KBM-7 (cell line): ENCODE measurements at regions not wholly inside any gene's neighbourhood (a gene's known extent, or its start where the extent isn't known, plus 50 kb on each side); places are given as distances from the start of the nearest gene placed in this dataset.
"Not testable (repeated sequence)": the region's sequence is repeated elsewhere in the genome, so short reads cannot be mapped to it uniquely, and the experiment has no call there.

Experiments
- DNase-seq: peaks from one replicate; pipeline ENCODE4 v3.0.0-alpha.2; 2015
- in situ Hi-C: fragments of 300-500 bp; cut with MboI; formaldehyde crosslinking; loops from 2 replicates; pipeline ENCODE4 v1.14.3; 2020; ENCODE audit warnings: low sequenced_read_pairs, low pct_unique_long_range_greater_than_20kb, mixed read lengths

DNA sequence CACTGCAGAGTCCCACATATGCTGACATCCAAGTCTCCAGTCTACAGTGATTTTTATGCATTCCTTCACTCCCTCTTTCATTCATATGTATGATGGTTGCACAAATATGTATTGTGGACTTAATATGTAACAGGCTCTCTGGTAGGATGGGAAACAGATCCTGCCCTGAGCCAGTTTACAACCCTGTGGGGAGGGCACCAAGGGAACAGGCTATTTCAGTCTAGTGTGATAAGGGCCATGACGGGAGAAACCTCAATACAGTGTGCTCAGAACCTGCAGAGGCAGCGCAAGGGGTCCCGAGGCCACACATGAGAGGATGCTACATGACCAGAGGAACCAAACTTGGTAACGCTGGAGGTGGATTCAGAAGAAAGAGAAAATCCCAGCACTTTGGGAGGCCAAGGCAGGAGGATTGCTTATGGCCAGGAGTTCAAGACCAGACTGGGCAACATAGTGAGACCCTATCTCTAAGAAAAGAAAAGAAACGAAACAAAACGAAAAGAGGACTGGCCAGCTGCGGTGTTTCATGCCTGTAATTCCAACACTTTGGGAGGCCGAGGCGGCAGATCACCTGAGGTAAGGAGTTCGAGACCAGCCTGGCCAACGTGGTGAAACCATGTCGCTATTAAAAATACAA lies 249.8 kb upstream of the JARID2 start:
- DNase-seq: no peak
- in situ Hi-C loops: no loop called here

DNA sequence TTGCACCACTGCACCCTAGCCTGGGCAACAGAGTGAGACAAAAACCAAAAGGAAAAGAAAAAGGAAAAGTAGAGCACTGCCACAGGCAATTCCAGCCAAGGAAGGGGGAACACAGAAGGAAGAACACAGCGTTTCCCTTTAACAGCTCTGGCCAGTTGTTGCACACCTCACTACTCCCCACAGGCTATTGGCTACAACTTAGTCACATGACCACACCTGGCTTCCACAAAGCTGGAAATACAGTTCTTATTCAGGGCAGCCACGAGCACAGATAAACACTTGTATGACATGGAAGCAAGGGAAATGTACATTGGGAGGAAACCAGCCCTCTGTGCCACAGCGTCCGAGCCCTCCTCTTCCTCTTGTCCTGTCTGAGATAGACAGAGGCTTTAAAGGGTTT lies 249.0 kb upstream of the JARID2 start:
- in situ Hi-C loops: no loop called here
- no peak for DNase-seq

DNA sequence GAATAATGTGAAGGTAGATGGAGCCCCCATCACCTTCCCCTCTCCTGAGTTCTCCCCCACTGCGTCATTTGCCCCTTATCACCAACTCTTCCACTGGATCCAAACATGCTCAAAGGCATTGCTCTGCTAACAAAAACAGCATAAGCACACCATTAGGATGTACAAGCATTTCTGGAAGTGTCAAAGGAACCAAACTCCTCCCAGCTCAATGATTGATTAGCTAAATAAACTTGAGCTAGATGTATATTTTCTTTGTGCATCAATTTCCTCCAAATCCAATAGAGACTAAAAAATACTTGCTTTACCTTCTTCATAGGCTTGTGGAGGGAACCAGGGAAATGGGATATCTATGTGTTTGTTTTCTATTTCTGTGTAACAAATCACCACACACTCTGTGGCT lies 248.4 kb upstream of the JARID2 start:
- DNase-seq: no peak
- in situ Hi-C loops: no loop called here

DNA sequence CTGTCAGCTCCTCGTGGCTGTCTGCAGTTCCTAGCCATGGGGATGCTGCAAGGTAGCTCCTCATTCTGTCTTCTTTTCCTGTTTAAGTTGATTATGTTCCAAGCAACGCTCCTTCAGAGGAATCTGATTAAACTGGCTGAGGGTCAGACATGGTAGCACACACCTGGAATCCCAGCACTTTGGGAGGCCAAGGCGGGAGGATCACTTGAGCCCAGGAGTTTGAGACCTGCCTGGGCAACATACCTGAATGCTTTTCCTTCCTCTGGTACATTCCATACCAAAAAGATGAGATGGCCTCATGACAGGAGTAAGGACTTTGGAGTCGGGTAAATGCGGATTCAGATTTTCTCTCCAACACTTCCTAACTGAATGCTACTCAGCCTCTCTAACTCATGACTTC lies 246.8 kb upstream of the JARID2 start:
- in situ Hi-C loops: no loop called here
- no peak for DNase-seq

DNA sequence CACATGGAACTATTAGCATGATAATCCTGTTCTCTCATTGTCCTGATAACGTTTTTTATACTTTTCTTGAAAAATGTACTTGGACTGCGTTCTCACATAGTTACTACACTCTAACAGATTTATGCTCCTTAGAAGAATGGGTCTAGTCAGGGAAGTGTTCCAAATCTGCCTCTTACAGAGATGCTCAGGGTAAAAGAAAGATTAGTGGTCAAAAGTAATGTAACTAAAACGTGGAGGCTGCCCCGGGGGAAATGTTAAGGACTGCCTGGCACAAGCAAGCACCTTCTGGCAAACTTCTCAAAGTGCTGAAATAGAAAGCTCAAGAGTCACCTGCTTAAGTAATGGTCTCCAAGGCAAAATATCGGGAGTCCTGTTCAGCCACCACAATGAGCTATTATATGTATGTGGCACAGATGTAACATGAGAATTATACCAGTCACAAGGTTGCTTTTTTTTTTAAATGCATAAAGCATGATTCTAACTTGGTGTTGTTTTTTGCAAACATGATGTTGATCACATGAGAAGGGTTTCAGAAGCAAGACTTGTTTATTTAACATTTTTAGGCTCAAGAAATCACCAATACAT lies 244.5 kb upstream of the JARID2 start:
- no peak for DNase-seq
- in situ Hi-C loops: no loop called here

DNA sequence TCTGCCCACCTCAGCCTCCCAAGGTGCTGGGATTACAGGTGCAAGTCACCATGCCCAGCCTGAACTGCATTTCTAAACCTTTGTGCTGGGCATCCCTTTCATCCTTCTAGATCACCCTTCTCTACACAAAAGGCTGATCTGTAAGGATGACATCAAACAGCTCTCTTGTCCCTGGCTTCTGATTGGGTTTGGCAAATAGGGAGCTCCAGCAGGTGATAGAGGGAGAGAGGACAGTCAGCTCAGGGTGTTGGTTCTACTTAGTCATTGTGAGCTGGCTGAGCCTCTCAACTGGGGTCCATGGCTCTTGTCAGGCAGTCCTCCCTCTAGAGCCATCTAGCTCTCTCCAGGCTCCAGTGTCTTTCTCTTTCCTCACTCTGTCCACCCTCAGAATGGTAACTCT lies 237.6 kb upstream of the JARID2 start:
- in situ Hi-C loops: no loop called here
- no peak for DNase-seq

DNA sequence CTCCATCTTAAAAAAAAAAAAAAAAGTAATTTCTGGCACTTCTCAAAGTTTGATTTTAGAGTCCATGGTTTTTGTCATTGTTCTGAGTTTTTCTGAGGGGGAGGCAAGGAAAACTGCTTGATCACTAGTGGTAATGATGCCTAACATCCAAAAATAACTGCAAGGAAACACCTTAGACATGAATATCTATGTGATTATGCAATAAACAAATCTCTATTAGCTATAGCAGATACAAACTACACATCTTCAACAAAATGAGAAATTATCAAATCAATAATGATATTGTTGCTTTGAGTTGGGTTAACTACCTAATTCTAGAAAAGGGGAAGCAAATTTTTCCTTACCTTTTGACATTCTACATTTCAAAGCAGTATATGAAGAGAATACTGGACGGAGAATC lies 230.9 kb upstream of the JARID2 start:
- in situ Hi-C loops: no loop called here
- no peak for DNase-seq

DNA sequence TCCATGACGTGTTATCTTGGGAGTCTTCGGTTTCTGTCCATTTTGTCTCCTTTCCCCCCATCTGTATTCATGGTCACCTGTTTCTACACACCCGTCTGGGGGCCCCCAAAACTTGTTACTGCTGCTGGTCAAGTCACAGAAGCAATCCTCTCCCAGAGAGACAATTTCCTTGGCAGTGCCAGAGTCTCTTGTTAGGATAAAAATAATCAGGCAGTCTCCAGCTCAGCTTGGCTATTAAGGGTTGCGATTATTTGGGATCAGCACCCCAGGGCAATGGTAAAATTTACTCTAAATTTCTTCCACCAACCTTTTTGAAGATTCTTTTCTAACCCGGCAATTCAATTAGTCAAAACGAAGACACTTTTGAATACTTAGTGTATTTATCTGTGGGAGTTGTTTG lies 229.1 kb upstream of the JARID2 start:
- no peak for DNase-seq
- in situ Hi-C loops: no loop called here

DNA sequence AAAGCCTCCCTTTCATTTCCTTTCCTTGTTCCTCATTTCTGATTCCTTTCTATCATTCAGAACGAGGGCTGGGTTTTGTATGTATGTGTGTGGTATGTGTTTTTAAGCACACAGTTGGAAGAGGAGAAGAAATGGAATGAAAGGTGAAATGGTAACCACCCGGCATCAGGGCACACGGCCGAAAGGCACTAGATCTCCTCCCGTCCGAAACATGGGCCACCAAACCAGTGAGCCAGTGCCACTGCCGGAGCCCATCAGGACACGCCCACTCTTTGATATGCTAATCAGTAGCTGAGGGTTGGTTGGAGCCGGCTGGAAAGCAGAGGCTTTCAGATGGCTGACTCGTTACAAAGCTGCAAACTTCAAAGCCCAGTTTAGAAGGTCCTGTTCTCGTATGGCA lies 228.6 kb upstream of the JARID2 start:
- peak; percentile 73 for DNase-seq
- in situ Hi-C loops: no loop called here

DNA sequence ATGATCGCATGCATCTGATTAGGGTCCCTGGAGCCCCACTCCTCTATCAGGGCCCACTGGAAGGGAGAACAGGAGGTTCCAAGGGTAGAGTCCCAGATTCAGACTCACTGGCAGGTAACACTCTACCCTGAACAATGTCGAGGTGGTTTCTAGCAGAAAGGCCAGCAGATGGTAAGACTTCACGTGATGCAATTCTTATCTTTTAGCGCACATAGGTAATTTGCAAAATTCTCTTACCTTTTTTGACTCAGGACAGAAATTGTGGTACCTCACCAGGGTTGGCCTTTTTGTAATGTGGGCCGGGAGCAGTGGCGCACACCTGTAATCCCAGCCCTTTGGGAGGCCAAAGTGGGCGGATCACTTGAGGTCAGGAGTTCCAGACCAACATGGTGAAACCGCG lies 228.1 kb upstream of the JARID2 start:
- in situ Hi-C loops: no loop called here
- no peak for DNase-seq

DNA sequence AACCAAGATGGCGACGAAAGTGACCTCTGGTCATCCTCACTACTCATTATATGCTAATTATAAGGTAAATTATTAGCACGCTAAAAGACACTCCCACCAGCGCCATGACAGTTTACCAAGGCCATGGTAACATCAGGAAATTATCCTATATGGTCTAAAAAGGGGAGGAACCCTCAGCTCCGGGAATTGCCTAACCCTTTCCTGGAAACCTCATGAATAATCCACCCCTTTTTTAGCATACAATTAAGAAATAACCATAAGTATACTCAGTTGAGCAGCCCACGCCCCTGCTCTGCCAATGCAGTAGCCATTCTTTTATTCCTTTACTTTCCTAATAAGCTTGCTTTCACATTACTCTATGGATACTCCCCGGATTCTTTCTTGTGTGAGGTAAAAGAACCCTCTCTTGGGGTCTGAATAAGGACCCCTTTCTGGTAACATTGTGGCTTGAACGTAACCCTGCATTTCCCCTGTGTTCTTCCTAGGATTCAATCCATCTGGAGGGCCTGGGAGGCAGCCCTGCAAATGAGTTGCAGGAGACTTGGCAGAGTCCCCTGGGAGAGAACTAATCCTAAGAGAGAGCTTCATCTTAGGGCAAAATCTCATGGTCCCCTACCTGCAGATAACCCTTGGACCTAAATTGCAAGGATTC lies 225.6 kb upstream of the JARID2 start:
- in situ Hi-C loops: no loop called here
- no peak for DNase-seq

DNA sequence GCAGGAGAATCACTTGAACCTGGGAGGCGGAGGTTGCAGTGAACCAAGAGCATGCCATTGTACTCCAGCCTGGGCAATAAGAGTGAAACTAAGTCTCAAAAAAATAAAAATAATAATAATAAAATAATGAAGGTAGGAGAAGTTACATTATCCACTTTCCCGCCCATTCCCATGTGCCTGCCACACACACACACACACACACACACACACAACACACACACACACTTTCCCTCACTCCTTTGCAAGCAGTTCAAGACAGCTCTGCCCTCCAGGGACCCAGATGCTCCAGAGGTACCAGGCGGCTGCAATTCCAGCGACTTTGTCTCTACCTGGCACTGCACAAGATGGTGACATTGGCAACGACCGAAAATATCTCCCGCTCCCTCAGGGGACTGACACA lies 224.8 kb upstream of the JARID2 start:
- in situ Hi-C loops: no loop called here
- DNase-seq: no peak

DNA sequence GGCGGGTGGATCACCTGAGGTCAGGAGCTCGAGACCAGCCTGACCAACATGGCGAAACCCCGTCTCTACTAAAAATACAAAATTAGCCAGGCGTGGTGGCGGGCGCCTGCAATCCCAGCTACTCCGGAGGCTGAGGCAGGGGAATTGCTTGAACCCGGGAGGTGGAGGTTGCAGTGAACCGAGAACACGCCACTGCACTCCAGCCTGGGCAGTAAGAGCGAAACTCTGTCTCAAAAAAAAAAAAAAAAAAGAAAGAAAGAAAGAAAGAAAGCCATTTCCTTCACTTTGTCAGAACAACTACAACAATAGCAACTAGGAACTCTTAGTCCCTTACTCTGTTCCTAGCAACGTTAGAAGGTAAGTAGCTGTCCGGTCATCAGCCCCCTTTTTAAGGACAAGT lies 222.9 kb upstream of the JARID2 start:
- in situ Hi-C loops, DNase-seq: not testable (repeated sequence)

DNA sequence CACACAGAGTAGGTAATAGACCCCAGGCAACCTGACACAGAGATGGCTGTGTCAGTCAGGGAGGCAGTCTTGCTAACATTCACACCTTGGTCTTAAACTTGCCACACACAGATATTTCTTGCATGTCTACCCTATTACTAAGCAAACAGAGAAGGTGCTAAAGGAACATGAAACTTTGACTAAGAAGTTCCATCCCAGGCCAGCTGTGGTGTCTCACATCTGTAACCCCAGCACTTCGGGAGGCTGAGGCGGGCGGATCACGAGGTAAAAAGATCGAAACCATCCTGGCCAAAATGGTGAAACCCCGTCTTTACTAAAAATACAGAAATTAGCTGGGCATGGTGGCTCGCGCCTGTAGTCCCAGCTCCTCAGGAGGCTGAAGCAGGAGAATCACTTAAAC lies 222.4 kb upstream of the JARID2 start:
- in situ Hi-C loops: no loop called here
- no peak for DNase-seq

DNA sequence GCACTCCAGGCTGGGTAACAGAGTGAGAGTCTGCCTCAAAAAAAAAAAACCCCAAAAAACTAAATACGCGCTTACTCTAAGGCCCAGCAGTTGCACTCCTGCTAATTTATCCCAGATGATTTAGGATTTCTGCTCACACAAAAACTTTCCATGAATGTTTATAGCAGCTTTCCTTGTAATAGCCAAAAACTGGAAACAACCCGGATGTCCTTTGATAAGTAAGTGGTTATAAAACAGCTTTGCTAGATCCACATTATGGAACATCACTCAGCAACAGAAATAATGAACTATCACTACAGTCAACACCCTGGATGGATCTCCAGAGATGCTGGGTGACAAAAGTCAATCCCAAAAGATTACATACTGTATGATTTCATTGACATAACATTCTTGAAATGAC lies 220.4 kb upstream of the JARID2 start:
- DNase-seq: no peak
- in situ Hi-C loops: no loop called here

DNA sequence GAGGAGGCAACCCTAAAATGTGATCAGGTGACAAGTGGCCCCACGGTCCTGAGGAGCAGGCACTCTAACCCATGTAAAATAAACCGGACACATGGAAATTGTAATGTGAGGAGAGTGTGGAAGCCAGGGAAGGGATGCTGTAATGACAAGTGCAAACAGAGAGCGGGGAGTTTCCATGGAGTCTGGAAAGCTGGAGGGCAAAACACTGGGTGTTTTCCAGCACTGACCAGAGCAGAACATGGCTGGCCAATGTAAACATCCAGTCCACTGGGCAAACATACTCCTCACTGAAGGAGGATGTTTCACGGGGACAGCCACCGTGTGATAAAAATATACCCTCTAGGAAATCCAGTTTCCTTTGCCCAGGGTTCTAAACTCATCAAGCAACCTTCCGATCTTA lies 219.0 kb upstream of the JARID2 start:
- DNase-seq: no peak
- in situ Hi-C loops: no loop called here

DNA sequence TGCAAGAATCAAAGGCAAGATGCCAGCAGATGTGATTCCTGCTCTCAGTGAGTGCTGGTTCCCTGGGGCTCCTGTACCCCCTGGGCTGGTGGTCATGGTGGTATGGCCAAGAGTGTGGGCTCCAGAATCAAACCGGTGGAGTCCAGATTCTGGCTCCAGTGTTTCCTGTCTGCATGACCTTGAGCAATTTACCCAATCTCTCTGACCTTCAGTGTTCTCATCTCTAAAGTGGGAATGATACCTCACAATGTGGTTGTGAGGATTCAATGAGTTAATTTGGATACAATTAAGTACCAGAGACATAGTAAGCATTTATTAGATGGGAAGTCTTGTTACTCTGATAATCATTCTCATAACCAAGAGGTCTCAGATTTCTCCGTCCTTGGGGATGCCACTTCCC lies 218.4 kb upstream of the JARID2 start:
- no peak for DNase-seq
- in situ Hi-C loops: no loop called here

DNA sequence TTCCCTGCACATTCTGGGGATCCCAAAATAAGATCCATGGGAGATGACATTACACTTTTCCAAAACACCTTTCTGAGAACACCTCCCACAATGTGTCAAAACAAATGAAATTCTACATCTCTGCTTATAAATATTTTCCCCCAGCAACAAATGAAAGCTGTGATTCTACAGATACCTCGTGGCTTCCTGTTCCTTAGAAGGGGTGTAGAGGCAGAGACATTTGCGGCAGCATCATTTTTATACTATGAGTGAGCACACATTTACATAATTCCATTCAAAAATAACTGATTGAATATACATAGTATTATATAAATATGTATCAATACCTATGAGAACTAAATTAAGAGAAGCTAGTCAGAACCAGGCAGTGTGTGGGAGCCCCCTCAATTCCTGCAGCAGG lies 213.9 kb upstream of the JARID2 start:
- DNase-seq: no peak
- in situ Hi-C loops: no loop called here

DNA sequence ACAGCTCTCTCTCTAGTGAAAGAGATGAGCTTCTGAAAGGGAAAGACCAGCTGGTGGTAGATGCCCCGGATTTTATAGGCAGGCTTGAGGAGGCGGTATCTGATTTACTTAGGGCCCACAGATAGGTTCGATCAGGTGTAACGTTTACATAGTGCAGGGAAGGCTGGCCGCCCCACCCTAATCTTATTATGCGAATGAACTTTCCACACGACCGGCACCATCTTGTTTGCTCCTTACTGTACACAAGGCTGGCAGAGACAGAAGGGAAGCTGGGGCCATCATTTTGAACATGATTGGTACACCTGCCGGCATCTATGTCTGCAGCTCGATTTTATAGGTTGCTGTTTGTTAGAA lies 212.0 kb upstream of the JARID2 start:
- no peak for DNase-seq
- in situ Hi-C loops: no loop called here

DNA sequence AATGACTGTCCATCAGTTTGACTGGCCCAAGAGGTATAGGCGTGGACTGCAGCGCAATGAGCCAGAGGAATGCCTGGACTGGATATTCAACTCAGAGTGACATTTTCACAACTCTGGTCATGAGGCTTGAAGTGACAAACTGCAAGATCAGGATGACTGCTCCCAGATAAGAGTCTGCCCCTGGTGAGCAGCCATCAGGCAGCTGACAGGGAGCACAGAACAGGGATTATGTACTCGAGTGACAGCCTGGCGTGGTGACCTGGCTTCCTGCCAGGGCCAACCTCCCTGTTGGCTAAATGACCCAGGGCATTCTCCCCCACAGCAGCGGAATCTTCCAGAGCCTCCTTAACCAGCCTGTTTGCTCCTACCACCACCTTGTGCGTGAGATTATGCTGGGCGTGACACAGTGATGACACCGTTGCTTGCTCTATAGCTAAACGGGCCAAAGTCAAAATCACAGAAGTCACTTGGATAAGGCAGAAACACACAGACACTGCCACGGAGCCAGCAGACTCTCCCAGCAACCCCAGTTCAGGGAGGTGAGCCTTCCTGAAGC lies 209.1 kb upstream of the JARID2 start:
- in situ Hi-C loops: no loop called here
- DNase-seq: peak; percentile 53

DNA sequence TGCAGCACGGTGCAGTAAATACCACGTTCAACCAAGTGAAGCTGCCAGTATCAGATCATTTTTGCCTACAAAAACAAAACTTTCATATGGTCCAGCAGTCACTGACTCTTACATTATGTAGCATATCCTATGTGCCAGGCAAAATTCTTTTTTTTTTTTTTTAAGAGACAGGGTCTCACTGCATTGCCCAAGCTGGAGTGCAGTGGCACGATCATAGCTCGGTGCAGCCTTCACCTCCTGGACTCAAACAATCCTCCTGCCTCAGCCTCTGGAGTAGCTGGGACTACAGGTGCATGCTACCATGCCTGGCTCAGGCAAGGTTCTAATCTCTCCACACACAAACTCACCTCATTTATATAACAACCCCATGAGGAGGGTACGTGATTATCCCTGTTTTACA lies 208.6 kb upstream of the JARID2 start:
- DNase-seq: no peak
- in situ Hi-C loops: no loop called here
